ENCODE measurements at regions not wholly inside any gene's neighbourhood (a gene's known extent, or its start where the extent isn't known, plus 50 kb on each side); places are given as distances from the start of the nearest gene placed in this dataset.
"Not testable (repeated sequence)": the region's sequence is repeated elsewhere in the genome, so short reads cannot be mapped to it uniquely, and the experiment has no call there.

- peak; percentile 97 for DNase-seq (ENCODE audit: low read depth)
Observed at GRCh38 chr12:25615119-25615518, 62.0 kb upstream of the LMNTD1 start.

- DNase-seq (ENCODE audit: low read depth): no peak
Observed at GRCh38 chr12:25616286-25616685, 63.2 kb upstream of the LMNTD1 start.

GRCh38 chr12:25617991-25618390 is 64.9 kb upstream of the LMNTD1 start:
- no peak for DNase-seq (ENCODE audit: low read depth)

GRCh38 chr12:25623816-25624215 is 70.7 kb upstream of the LMNTD1 start:
- no peak for DNase-seq (ENCODE audit: low read depth)

- DNase-seq (ENCODE audit: low read depth): no peak
Observed at GRCh38 chr12:25625146-25625545, 72.1 kb upstream of the LMNTD1 start.

GRCh38 chr12:25629341-25629740 is 76.3 kb upstream of the LMNTD1 start:
- no peak for DNase-seq (ENCODE audit: low read depth)

GRCh38 chr12:25630735-25631515 is 77.8 kb upstream of the LMNTD1 start:
- not testable (repeated sequence) for DNase-seq (ENCODE audit: low read depth)

- DNase-seq (ENCODE audit: low read depth): not testable (repeated sequence)
Observed at GRCh38 chr12:25633149-25633548, 80.1 kb upstream of the LMNTD1 start.

- no peak for DNase-seq (ENCODE audit: low read depth)
Observed at GRCh38 chr12:25637752-25638151, 84.7 kb upstream of the LMNTD1 start.

- DNase-seq (ENCODE audit: low read depth): no peak
Observed at GRCh38 chr12:25639406-25639805, 86.3 kb upstream of the LMNTD1 start.

GRCh38 chr12:25644979-25645378 is 91.9 kb upstream of the LMNTD1 start:
- DNase-seq (ENCODE audit: low read depth): no peak

GRCh38 chr12:25645427-25645826 is 92.3 kb upstream of the LMNTD1 start:
- no peak for DNase-seq (ENCODE audit: low read depth)

GRCh38 chr12:25651931-25652330 is 98.8 kb upstream of the LMNTD1 start:
- DNase-seq (ENCODE audit: low read depth): no peak

- DNase-seq (ENCODE audit: low read depth): no peak
Observed at GRCh38 chr12:25652371-25652770, 99.3 kb upstream of the LMNTD1 start.

GRCh38 chr12:25653487-25654175 is 100.5 kb upstream of the LMNTD1 start:
- no peak for DNase-seq (ENCODE audit: low read depth)

GRCh38 chr12:25655702-25656101 is 102.6 kb upstream of the LMNTD1 start:
- no peak for DNase-seq (ENCODE audit: low read depth)

- no peak for DNase-seq (ENCODE audit: low read depth)
Observed at GRCh38 chr12:25659621-25660020, 106.5 kb upstream of the LMNTD1 start.

- peak; percentile 18 for DNase-seq (ENCODE audit: low read depth)
Observed at GRCh38 chr12:25670076-25671055, 117.3 kb upstream of the LMNTD1 start.

GRCh38 chr12:25675808-25676207 is 122.7 kb upstream of the LMNTD1 start:
- DNase-seq (ENCODE audit: low read depth): no peak

GRCh38 chr12:25677232-25677937 is 124.3 kb upstream of the LMNTD1 start:
- DNase-seq (ENCODE audit: low read depth): no peak

- DNase-seq (ENCODE audit: low read depth): no peak
Observed at GRCh38 chr12:25681580-25681979, 128.5 kb upstream of the LMNTD1 start.

- no peak for DNase-seq (ENCODE audit: low read depth)
Observed at GRCh38 chr12:25682421-25682820, 129.3 kb upstream of the LMNTD1 start.
